Left cardiac atrium (tissue), 4 donors: ENCODE measurements at regions not wholly inside any gene's neighbourhood (a gene's known extent, or its start where the extent isn't known, plus 50 kb on each side); places are given as distances from the start of the nearest gene placed in this dataset.
A peak's percentile ranks its signal among the peaks of the same experiment; 100 is the strongest.

Experiments used
- ATAC-seq, 2 donors: fragments of 200-7000 bp; cut with Tn5 transposase; one replicate each; pipeline ENCODE4 v1.9.1; 2020; ENCODE audit warnings: mild to moderate bottlenecking in 2 of 2, moderate library complexity in 2 of 2
- DNase-seq: peaks from one replicate; pipeline ENCODE4 v3.0.0-alpha.2; 2020
- intact Hi-C, 2 donors: fragments of 100-400 bp; cut with DNase I; formaldehyde crosslinking; loops; one replicate each; pipeline versions ENCODE4 v1.14.1 to v1.15.1; 2022 to 2023
- donor health status: DM: no; HTN: yes; CAD: no.
- donor health status: DM: no; HTN: yes; CAD: no; lungs with severe emphysema.
- donor health status: DM: yes; HTN: yes; CAD: no.
- donor health status: Dilated cardiomyopathy.

DNA sequence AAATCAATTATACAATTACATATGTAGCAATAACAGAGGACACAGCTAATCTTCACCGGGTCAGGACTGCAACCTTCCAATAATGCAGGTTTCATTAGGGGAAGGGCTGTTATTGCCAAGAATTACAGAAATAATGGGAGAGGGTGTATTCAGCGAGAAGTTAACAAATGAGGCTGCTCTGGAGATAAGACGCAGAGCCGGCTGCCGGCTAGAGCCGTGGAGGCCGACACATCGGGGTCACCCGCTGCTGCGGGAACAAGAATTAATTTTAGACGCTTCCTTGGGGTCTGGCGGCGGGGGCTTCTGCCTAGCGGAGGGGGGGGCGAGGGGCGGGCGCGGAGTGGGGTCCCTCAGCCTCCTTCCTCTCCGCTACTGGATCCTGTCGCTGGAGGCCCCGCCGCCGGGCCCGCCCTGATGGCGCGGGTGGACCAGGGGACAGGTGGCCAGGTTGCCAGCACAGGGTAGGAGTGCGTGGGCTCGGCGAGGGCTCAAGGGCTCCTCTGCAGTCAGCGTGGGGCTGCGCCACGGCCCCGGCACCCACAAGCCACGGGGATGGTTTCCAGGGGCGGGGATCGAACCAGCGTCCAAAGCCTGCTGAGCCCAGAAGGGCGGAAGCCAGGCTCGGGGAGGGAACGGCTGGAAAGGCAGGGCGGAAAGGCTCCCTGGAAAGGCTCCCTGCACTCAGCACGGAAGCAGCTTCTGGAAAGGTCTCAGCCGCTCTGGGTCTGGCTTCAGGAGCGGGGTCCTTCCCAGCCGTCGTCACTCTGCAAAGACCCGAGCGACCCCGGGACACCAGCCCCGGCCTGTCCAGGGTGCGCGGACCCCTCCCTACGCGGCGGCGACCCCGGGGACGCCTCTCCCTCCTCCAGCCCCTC is 113.8 kb upstream of the NKX1-1 start:
- DNase-seq (peak; percentile 44), ATAC-seq (peak in 1 of 2 donors; percentile 23)
- intact Hi-C loops, result loop anchor here in 1 of 2 donors (10.0 kb wide), 1 partner anchor 165 kb away; no protein-coding TSS in a partner anchor

- intact Hi-C loops, result loop anchor here in 1 of 2 donors (10.0 kb wide), 1 partner anchor 164 kb away; no protein-coding TSS in a partner anchor
- no peak for ATAC-seq
- DNase-seq, result no peak
Measured at GRCh38 chr4:1518997-1519700, 112.9 kb upstream of the NKX1-1 start.

DNA sequence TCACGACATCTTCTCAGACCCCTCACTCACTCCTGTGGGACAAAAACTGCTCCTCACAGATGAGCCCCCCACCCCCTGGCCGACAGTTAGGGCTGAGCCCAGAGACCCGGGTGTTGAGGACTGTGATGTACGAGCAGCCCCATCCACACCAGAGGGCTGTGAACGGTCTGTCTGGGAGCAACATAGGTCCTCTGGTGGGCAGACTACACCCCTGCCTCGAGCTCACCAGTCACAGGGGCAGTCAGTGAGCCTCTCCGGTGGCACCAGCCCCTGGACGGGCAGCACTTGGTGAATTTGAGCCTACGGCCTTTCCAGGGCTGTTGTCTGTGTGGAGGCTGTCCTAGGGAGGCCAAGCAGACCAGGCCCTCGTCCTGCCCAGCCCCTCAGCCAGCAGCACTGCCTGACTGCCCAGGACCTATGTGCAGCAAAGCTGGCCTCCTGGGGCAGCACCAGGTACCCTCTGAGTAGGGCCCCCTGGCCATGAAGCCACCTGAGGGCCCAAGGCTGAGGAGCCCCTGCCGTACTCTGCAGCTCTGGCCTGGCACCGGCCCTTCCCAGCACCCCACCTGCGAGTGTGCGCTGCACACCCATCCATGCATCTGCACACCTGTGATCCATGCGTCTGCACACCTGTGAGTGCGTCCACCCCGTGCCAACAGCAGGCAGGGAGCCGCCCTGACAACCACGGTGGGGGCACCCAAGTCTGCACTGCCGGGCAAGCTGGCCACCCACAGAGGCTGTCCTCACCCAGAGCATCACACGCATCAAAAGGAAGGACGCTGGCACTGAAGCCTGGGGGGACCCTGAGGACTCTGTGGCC is 111.6 kb upstream of the NKX1-1 start:
- no peak for DNase-seq
- intact Hi-C loops, result loop anchor here in 1 of 2 donors (10.0 kb wide), 1 partner anchor 163 kb away; no protein-coding TSS in a partner anchor
- ATAC-seq, result no peak

- no peak for DNase-seq
- intact Hi-C loops, result loop anchor here in 1 of 2 donors (10.0 kb wide), 1 partner anchor 162 kb away; no protein-coding TSS in a partner anchor
- no peak for ATAC-seq
Measured at GRCh38 chr4:1516881-1517480, 110.7 kb upstream of the NKX1-1 start.

DNA sequence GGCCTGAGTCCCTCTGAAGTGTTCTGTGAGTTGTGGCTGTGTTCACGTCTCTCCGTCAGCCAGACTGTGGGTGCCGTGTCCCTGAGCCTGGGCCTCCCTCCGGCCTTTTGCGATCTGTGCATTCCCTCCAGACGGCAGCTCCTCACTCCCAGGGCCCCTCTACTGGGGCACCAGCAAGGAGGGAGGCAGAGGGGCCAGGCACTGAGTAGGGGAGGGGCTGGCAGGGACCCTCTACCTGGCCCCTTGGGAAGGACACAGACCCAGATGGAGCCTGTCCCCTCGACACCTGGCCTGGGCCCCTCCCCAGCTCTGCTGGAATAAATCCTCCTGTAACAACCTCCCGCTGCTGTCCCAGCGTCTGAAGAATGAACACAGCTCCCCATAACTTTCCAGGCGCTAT is 110.0 kb upstream of the NKX1-1 start:
- intact Hi-C loops, result loop anchor here in 1 of 2 donors (10.0 kb wide), 1 partner anchor 161 kb away; no protein-coding TSS in a partner anchor
- no peak for ATAC-seq
- DNase-seq, result no peak

DNA sequence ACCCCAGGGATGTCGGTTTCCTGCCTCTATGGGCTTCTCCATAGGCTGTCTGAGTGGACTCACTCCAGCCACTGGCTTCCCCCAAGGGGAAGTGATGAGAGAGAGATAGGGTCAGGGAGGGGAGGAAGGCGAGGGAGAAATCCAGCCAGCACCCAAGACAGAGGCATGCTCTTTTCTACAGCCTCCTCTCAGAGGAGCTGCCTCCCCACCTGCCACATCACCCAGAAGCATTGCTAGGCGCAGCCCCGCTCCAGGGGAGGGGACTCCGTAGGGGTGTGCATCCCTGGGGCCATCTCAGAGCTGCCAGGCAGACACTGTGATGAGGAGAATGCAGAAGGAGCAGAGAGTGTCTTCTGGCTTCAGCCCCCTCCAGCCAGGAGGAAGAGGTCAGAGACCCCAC is 109.5 kb upstream of the NKX1-1 start:
- no peak for ATAC-seq
- DNase-seq, result no peak
- intact Hi-C loops, result loop anchor here in 1 of 2 donors (10.0 kb wide), 1 partner anchor 161 kb away; no protein-coding TSS in a partner anchor

DNA sequence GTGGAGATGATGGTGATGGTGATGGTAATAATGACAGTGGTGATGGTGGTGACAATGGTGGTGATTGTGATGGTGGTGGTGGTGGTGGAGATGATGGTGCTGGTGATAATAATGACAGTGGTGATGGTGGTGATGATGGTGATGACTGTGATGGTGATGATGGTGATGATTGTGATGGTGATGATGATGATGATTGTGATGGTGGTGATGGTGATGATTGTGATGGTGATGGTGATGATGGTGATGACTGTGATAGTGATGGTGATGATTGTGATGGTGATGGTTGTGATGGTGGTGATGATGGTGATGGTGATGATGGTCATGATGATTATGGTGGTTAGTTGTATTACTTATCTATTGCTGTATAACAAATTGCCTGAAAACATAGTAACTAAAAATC is 108.9 kb upstream of the NKX1-1 start:
- DNase-seq (no peak), ATAC-seq (no peak)
- intact Hi-C loops, result loop anchor here in 1 of 2 donors (10.0 kb wide), 1 partner anchor 160 kb away; no protein-coding TSS in a partner anchor

DNA sequence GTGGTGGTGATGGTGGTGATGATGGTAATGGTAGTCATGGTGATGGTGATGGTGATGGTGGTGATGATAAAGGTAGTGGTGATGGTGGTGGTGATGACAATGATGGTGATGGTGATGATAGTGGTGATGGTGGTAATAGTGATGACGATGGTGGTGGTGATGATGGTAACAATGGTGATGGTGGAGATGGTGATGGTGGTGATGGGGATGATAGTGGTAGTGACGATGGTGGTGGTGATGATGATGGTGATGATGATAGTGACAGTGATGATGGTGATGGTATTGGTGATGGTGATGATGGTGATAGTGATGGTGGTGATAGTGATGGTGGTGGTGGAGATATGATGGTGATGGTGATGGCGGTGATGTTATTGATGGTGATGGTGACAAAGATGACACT is 108.4 kb upstream of the NKX1-1 start:
- intact Hi-C loops, result loop anchor here in 1 of 2 donors (10.0 kb wide), 1 partner anchor 160 kb away; no protein-coding TSS in a partner anchor
- ATAC-seq, result no peak
- DNase-seq, result no peak

GRCh38 chr4:1513936-1514483 is 107.8 kb upstream of the NKX1-1 start:
- intact Hi-C loops, result loop anchor here in 1 of 2 donors (10.0 kb wide), 1 partner anchor 159 kb away; no protein-coding TSS in a partner anchor
- DNase-seq (no peak), ATAC-seq (no peak)

DNA sequence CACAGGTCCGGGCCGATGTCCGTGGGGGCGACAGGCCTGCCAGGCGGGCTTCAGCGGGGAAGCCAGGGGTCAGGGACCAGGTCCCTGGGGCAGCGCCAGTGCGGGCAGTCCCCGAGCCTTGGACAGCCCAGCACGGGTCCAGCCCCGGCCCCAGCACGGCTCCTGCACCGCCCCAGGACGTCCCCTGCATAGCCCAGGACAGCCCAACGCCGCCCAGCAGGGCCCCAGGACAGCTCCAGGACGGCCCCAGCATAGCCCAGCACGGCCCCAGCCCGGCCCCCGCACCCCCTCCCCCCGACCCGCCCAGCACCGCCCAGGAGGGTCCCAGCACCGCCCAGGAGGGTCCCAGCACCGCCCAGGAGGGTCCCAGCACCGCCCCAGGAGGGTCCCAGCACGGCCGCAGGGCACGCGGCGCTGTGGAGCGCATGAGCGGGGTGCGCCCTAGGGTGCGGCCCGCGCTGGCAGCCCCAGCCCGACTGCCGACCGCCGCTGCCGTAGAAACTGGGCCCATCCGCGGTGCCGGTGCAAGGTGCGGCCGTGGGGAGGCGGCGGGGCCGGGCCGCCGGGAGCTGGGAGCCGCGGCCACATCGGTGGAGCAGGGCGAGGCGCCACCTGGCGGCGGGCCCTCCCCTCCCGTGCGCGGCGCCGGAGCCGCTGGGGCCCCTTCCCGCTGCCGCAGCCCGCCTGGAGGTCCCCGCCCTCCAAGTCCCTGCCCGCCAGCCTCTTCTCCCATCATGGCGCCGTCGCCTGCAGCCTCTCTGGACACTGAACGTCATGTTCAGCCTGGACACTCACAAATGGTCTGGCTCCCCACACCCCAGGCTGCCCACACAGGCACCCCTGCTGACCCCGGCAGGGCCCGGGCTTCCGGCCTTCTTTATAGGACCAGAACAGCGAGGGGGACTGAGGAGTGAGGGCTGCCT is 106.8 kb upstream of the NKX1-1 start:
- DNase-seq (peak; percentile 56), ATAC-seq (peak; percentile 62 to 84)
- intact Hi-C loops, result loop anchor here in 1 of 2 donors (10.0 kb wide), 1 partner anchor 158 kb away; no protein-coding TSS in a partner anchor

GRCh38 chr4:1512051-1512737 is 106.0 kb upstream of the NKX1-1 start:
- intact Hi-C loops, result loop anchor here in 1 of 2 donors (10.0 kb wide), 1 partner anchor 157 kb away; no protein-coding TSS in a partner anchor
- DNase-seq (peak; percentile 10), ATAC-seq (no peak)

GRCh38 chr4:1511441-1512041 is 105.3 kb upstream of the NKX1-1 start:
- ATAC-seq (peak; percentile 34 to 84), DNase-seq (peak; percentile 70)
- intact Hi-C loops, result loop anchor here in 1 of 2 donors (10.0 kb wide), 1 partner anchor 157 kb away; no protein-coding TSS in a partner anchor

- intact Hi-C loops, result loop anchor here in 1 of 2 donors (10.0 kb wide), 1 partner anchor 156 kb away; no protein-coding TSS in a partner anchor
- no peak for ATAC-seq
Measured at GRCh38 chr4:1510931-1511330, 104.7 kb upstream of the NKX1-1 start.

GRCh38 chr4:1509366-1509765 is 103.1 kb upstream of the NKX1-1 start:
- DNase-seq, result no peak
- intact Hi-C loops, result no loop called here
- no peak for ATAC-seq

More at GRCh38 chr4:1510931-1511330, 104.7 kb upstream of the NKX1-1 start:
- DNase-seq, result peak; percentile 7
